ENCODE measurements at regions not wholly inside any gene's neighbourhood (a gene's known extent, or its start where the extent isn't known, plus 50 kb on each side); places are given as distances from the start of the nearest gene placed in this dataset.

DNA sequence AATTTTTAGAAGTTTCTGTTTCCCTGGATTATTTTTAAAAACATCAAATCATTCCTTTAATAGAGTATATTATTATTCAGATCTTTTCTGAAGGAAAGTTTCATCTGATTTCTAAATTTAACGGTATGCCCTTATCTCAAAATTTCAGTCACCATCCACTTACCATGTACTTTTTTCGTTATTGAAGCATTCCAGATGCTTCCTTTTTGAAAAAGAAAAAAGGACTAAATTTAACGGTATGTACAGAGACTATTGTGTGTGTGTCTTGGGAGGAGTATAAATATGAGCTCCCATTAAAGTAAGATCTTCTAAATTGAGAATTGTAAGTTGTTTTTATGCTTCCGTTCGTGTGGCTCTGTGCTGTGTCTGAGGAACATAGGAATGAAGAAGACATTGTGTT is 517.4 kb upstream of the GOLIM4 start:
- Histone ChIP-seq H3K27me3 (ENCODE audit: control insufficient read depth, insufficient read depth, low read length) (no peaks in the 10 kb centered on the region), H3K4me2 (ENCODE audit: low read depth, low read length) (no peak overlapping the region), H3K18ac (ENCODE audit: low read depth, low read length) (no peak overlapping the region), H2AK9ac (replicated peaks; ENCODE audit: low read depth, low read length, poor library complexity) (no peak overlapping the region), H2BK20ac (ENCODE audit: low read depth, low read length) (no peak overlapping the region), H3K4me1 (ENCODE audit: control insufficient read depth, insufficient read depth, low read length) (no peaks in the 10 kb centered on the region), H3K9ac (ENCODE audit: low read depth, low read length) (no peak overlapping the region), H3K9me1 (ENCODE audit: insufficient read depth, low read length) (no peaks in the 10 kb centered on the region), H3K14ac (replicated peaks; ENCODE audit: low read depth, low read length) (no peak overlapping the region), H4K20me1 (ENCODE audit: insufficient read depth, low read length) (no peaks in the 10 kb centered on the region), H2AFZ (replicated peaks; ENCODE audit: low read length, poor library complexity) (no peak overlapping the region), H3K27ac (ENCODE audit: insufficient read depth, low read length) (no peak overlapping the region), H3K36me3 (ENCODE audit: control insufficient read depth, insufficient read depth, low read length) (no peaks in the 10 kb centered on the region), H3K56ac (ENCODE audit: extremely low read depth, insufficient read depth, low read length) (no peak overlapping the region), H3K9me3 (ENCODE audit: control insufficient read depth, insufficient read depth, low read length) (no peaks in the 10 kb centered on the region), H2AK5ac (ENCODE audit: low read depth, low read length) (no peak overlapping the region), H3K23ac (ENCODE audit: low read depth, low read length) (no peak overlapping the region), H3K79me1 (ENCODE audit: low read depth in 1 of 2, low read length in 2 of 2) (no peaks in the 10 kb centered on the region), H2BK15ac (ENCODE audit: low read depth, low read length) (no peak overlapping the region), H4K91ac (ENCODE audit: insufficient read depth, low read depth, low read length) (no peak overlapping the region), H2BK5ac (ENCODE audit: low read depth, low read length, poor library complexity, severe bottlenecking) (no peak overlapping the region), H3K4me3 (ENCODE audit: insufficient read depth, low read depth, low read length) (no peak overlapping the region), H4K5ac (ENCODE audit: low read depth, low read length) (no peak overlapping the region), H2BK120ac (ENCODE audit: low read depth, low read length) (no peak overlapping the region), H3K4ac (ENCODE audit: low read depth, low read length) (no peak overlapping the region), H4K8ac (ENCODE audit: low read depth in 2 of 2, low read length in 2 of 2) (no peak overlapping the region)
- ATAC-seq (ENCODE audit: low read depth) (no peak), DNase-seq (no peak)
- no CpG with 5 or more reads among the region's 5 CpGs for WGBS, 2 experiments (ENCODE audit: extremely low coverage in 2 of 2, insufficient read length in 1 of 2)
- TF ChIP-seq BHLHE40 (IDR thresholded peaks at IDR 0.05; ENCODE audit: low read depth, low read length) (no peak), RCOR1 (IDR thresholded peaks at IDR 0.05; ENCODE audit: insufficient replicate concordance, low read length) (no peak), NFE2L2 (IDR thresholded peaks at IDR 0.05; ENCODE audit: low read depth, low read length) (no peak), SMC3 (IDR thresholded peaks at IDR 0.05; ENCODE audit: low read depth, low read length) (no peak), MAZ (IDR thresholded peaks at IDR 0.05; ENCODE audit: borderline replicate concordance, low read depth, low read length) (no peak), RAD21 (IDR thresholded peaks at IDR 0.05; ENCODE audit: low read length) (no peak), CTCF (conservative IDR thresholded peaks at IDR 0.05; ENCODE audit: low read depth, low read length) (no peak), CEBPB (IDR thresholded peaks at IDR 0.05; ENCODE audit: low read depth, low read length) (no peak), RFX5 (IDR thresholded peaks at IDR 0.05; ENCODE audit: low read depth, low read length) (no peak)
- POLR2A ChIA-PET (ENCODE audit: unreplicated experiment): no interaction called here
- intact Hi-C loops (cut with micrococcal nuclease): no loop called here
- CTCF ChIA-PET: no interaction called here
- BruUV-seq (replicated peaks): no TSS peak
- dilution Hi-C loops (cut with HindIII; ENCODE audit: low sequenced_read_pairs, unreplicated experiment): no loop called here
- in situ Hi-C loops (cut with MboI; ENCODE audit: low sequenced_read_pairs): no loop called here
